Anterior cingulate cortex (tissue), 58 donors: ENCODE measurements at regions not wholly inside any gene's neighbourhood (a gene's known extent, or its start where the extent isn't known, plus 50 kb on each side); places are given as distances from the start of the nearest gene placed in this dataset.
A peak's percentile ranks its signal among the peaks of the same experiment; 100 is the strongest.
"Not testable (repeated sequence)": the region's sequence is repeated elsewhere in the genome, so short reads cannot be mapped to it uniquely, and the experiment has no call there.

Experiments used
- DNase-seq, 58 donors: peaks; one replicate each; lab custom pipeline; 2025; lab: John Stamatoyannopoulos, UW

DNA sequence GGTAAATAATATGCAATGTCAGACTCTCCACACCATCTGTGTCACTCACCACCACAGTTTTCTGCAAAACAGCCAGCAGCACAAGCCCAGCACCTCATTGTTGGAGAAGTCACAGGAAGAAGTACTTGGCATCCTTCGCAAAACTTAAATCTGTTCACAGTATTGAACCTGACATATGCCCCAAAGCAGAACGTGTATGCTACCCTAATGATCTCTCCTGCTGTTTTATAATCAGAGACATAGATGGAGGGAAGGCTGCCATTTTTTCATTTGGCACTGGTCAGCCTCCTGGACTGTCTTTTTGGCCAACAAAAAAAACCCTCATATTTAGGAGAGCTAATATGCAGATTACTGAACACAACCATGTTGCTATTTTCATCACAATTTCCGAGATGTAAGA, 1272.9 kb downstream of the ROBO1 start:
- DNase-seq = no peak

DNA sequence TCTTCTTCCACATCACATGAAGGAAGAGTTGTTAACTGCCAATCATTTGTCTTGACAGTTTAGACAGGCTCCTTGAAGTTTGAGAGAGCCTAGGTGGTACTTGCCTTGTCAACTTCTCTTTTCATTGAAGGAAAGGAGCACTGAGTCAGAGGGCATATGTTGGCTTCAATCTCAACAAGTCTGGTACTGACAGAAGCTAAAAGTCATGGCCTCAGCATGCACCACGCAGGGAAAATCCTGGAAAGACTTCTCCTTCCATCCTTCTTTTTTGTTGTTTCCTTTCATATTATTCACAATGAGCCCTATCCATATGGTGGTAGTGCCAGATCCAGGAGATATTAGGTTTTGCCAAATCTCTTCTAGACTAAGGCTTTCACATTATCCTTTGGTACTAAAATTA, 1272.5 kb downstream of the ROBO1 start:
- no peak for DNase-seq

DNA sequence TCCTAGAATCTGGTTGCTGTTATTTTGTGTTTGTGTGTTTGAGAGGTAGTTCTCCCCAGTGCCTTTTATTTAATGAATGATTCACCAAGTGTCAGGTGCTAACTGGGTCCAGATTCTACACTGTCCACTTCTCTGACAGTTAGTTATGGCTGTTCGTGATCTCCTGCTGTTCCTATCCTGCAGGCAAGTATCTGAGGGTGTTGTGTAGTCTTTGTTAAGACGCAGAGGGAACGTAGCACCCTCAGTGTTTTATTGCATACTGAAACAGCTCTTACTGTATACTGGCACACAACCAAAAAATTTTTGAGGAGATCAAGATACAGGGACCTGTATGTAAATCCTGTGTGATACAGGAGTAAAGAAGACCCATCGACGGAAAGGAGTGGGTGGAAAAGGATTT, 1271.3 kb downstream of the ROBO1 start:
- no peak for DNase-seq

DNA sequence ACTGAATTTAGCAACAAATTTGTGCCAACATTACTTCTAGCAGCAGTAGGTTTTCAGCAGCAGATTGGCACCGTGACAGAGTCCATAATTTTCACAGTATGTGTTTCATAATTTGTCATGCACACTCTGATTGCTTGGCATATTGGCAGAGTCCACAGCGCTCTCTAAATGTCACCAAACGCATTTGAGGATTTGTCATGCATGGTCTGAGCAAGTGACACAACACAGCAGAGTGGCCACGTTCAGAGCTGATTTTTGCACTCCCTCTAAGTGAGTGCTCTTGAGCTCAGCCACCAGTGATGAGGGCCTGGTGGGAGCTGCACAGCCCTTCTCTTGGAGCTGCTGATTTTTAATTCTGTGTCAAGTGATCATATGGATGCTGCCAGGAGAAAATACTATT, 1270.8 kb downstream of the ROBO1 start:
- DNase-seq = peak in 19 of 58 donors; percentile 2 to 41 (median 10)

DNA sequence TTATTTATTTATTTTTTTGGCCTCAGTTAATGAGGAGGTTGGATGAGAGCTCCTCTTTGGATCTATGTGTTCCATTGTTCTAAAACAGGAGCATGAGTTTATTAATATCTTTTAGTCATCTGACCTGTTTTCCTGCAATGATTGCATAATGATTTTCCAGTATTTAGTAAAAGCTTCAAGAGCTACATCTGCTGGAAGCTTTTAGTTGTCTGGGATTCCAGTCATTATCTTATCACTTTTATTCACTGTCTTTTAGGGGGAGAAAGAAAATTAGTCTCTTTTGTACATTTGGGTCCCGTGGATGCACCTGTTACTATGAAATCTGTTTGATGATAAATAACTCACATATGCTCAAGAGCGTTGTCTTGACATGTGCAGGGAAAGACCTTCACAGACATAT, 1270.0 kb downstream of the ROBO1 start:
- no peak for DNase-seq

DNA sequence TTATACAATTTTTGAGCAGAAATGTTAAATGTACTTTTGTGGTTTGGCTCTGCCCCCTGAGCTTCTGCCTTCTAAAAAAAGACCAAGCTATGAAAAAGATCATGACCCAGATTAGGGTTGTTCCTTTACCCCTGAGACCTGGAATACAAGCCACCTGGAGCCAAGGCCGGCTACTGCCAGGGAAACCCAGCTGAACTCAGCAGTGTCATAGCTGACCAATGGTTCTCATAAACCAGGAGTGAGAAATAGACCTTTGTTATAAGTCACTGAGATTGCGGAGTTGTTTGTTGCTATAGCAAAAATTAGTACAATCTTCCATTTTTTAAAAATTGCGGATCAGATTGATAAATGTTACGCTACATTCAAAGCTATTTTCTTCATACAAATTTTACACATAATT, 1261.7 kb downstream of the ROBO1 start:
- no peak for DNase-seq

DNA sequence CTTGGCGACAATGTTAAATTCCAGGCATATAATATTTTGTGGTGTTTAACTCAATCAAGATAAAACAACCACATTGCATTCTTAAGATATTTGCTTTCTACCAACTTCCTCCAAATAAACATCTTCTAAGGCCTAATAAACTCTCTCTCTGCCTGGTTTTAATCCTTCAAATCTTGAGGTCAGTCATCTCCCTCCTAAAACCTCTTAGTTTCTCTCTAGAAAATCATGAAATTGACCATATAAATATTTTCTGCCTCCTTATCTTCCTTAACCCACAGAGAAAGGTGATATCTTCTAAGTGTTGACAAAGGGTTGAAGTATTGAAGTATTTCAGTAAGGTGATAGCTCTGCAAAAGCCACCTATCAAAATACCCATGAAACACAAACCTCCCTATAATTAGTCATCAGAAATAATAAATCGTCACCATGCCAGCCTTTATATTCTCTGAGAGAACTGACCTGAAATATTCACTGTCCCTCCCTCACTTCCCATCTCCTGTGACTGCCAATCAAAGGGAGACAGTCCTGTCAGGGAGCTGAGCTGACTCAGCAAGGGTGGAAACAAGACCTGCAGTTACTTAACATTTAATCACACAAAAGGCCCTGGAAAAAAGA, 1261.1 kb downstream of the ROBO1 start:
- DNase-seq = no peak

DNA sequence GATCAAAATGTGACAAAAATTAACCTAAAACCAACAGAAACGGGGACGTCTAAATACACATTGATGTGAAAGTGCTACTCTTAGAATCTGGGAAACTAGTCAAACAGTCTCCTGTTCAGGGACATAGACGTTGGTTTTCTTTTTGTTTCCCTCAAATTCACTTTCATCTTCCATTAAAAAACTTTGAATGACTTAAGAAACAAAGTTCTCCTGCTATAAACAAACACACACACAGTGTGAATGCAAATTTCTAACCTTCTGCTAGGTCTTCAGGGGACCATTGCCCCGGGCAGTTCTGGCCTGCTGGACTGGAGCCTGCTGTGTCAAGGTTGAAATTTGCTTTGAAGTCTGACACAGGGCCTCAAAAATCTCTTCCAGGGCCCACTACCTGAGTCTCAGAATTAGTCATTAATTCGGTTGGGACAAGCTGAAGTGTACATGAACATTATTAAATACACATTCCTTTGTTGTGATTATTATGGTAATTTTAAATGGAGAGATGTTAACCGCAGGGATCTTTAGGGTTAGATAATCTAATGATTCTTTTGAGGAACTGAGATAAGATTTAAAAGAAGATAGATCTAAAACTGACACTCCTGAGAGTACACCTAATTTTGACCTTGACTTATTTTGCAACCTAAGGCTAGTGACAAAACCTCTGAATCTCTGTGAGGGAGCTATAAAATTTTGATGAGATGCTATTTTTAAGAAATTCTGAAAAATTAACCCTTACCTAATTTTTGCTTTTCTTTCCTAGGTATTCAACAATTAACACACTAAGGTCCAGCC, 1260.4 kb downstream of the ROBO1 start:
- DNase-seq = no peak

DNA sequence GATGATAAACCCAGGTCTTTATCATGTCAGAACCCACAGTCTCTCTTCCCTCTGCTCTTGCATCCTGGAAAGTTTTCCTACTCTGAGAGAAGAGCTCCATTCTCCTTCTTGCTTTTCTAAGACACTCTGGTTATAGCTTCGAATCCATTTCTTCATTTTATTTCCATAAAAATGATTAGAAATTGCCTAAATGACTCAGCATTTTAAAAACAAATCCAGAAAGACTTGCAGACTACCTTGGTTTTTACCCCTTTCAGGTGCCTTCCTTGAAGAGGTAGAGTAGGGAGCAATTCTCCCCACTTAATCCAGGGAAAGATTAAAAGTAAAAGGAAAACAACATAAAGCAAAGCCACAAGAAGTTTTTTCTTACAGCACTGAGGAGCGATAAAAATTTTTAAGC, 1256.0 kb downstream of the ROBO1 start:
- DNase-seq = no peak

DNA sequence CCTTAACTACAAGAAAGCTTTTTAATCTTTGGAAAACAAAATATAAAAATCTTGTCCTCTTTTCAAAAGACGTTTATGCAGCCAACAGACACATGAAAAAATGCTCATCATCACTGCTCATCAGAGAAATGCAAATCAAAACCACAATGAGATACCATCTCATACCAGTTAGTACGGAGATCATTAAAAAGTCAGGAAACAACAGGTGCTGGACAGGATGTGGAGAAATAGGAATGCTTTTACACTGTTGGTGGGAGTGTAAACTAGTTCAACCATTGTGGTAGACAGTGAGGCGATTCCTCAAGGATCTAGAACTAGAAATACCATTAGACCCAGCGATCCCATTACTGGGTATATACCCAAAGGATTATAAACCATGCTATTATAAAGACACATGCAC, 1255.0 kb downstream of the ROBO1 start:
- not testable (repeated sequence) for DNase-seq

DNA sequence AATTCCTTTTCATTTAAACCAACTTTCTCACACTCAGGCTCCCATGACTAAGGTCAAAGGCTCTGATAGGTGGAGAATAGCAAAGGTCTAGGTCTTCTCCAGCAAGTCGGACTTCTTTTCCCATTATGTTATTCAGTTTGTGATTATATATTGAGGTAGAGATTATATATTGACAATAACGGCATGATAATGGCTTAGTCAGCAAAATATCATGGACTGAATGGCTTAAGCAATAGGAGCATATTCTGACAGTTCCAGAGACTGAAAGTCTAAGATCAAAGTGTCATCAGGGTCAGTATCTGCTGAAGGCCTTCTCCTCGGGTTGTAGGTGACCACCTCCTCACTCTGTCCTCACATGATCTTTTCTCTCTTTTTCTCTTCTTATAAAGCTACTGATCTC, 1251.4 kb downstream of the ROBO1 start:
- DNase-seq = no peak

DNA sequence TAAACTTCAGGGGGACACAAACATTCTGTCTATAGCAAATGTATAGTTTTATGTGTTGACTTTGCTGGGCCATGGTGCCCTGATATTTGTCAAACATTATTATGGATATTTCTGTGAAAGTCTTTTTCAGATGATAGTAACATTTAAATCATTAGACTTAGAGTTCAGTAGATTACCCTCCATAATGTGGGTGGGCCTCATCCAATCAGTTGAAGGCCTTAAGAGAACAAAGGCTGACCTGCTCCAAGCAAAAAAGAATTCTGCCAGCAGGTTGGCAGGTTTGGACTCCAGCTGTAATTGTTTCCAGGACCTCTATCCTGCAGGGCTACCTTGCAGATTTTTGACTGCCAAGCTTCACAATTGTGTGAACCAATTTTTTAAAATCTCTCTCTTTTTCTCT, 1250.9 kb downstream of the ROBO1 start:
- DNase-seq = no peak

DNA sequence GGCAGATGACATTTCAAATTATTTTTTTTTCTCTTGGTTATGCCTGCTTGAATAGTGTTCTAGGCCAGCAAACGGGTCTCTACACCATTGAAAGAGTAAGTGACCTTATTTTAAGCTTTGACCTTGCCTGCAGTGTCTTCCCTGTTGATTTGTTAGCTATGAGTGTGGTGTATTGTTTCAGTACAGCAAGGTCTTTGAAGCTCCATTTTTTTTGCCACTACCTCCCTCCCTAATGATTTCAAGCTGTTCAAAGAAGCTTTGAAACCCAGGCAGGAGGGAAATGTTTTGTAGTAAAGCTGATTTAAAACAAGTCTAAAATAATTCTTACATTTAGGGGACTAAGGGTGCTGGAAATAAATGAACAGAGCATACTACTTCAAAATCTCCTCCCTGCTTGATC, 1249.8 kb downstream of the ROBO1 start:
- DNase-seq = no peak

DNA sequence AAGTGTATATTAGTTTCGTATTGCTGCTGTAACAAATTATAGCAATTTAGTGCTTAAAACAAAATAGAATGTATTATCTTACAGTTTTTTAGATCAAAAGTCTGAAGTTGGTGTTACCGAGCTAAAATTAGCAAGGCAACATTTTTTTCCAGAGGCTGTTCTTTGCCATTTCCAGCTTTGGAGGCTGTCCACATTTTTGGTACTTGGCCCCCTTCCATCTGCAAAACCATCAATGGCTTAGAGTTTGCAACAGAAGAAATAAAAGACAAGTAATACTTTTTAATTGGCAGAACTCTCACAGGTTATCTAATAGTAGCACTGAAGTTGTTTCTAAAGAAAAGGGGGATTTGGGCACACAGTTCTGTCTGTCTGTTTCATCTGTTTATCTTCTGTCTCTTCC, 1248.5 kb downstream of the ROBO1 start:
- DNase-seq = peak in 4 of 58 donors; percentile 0 to 7 (median 2)

DNA sequence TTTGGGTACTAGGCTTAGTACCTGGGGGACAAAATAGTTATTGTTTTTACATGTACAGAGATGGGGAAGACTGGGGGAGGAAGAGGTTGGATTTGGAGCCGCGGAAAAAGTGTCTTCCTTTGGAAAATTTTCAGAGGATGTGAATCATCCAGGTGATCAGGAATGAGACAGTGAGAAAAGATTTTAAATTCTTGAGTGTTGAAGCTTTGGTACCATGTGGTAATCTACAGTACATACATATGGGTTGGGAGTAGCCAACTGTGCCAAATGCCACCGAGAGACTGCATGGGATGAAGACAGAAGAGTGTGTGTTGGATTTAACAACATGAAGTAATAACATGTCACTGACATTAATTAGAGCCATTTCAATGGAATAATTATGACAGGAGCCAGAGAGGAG, 1238.2 kb downstream of the ROBO1 start:
- no peak for DNase-seq

DNA sequence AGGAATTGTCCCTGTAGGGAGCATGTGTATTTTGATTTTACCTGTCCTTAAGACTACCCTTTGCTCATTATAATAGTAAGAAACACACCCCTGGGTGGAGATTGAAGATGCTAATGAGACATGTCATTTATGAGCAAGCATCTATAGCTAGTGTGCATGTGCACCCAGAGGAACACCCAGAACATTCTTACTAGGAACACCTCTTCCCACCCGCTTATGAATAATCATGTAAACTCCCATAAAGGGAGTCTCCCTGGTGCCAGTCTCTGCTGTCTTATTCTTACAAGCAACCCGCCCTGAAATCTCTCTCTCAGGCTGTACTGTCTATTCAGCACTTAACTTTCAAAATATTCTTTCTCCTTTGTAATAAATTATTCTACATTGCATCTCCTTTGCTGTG, 1227.3 kb downstream of the ROBO1 start:
- no peak for DNase-seq

DNA sequence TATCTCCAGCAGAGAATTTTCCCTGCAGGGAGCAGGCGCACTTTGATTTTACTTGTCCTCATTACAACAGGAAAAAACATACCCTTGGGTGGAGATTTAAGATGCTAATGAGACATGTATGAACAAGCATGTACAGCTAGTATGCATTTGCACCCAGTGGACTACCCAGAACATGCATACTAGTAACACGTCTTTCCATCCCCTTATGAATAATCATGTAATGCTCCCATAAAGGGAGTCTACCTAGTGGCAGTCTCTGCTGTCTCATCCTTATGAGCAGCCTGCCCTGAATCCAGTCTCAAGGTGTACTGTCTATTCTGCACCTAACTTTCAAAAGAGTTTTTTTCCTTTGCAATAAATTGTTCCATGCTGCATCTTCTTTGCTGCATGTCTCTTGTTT, 1222.0 kb downstream of the ROBO1 start:
- no peak for DNase-seq
